ENCODE measurements at regions not wholly inside any gene's neighbourhood (a gene's known extent, or its start where the extent isn't known, plus 50 kb on each side); places are given as distances from the start of the nearest gene placed in this dataset.

GRCh38 chr2:16765356-16765755, 99.7 kb upstream of the CYRIA start:
- no peak for TF ChIP-seq CTCF (optimal IDR thresholded peaks at IDR 0.05 in 1 of 3, IDR thresholded peaks at IDR 0.05 in 1 of 3, conservative IDR thresholded peaks at IDR 0.05 in 1 of 3; ENCODE audit: extremely low read depth in 1 of 3, insufficient read depth in 2 of 3, low read length in 3 of 3)
- TF ChIP-seq EZH2 (IDR thresholded peaks at IDR 0.05; ENCODE audit: low read length): no peak
